HG03025 (cell line): ENCODE measurements at regions not wholly inside any gene's neighbourhood (a gene's known extent, or its start where the extent isn't known, plus 50 kb on each side); places are given as distances from the start of the nearest gene placed in this dataset.

Experiments
- ATAC-seq: cut with Tn5 transposase; IDR thresholded peaks from one replicate; pipeline ENCODE4 v1.9.1; 2021; ENCODE audit warnings: mild to moderate bottlenecking, moderate library complexity; ENCODE audit not compliant: unreplicated experiment, low FRiP score

DNA sequence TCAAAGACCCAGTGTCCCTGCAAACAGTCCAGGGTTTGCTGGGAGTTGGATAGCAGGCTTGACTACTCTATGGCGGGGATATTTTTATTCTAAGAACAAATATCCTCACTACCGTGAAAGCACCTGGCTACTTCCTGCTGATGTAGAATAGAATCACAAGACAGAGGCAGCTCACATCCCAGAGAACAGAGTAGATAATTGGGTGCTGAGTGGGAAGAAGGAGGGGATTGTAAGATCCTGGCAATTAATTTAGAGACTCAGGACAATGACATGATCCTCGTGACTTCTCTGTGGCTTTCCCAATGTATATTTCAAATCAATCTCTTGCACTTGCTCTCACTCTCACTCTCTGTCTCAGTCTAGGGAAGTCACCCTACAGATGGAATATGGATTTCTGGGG lies 341.9 kb upstream of the DCC start:
- ATAC-seq, result no peak

DNA sequence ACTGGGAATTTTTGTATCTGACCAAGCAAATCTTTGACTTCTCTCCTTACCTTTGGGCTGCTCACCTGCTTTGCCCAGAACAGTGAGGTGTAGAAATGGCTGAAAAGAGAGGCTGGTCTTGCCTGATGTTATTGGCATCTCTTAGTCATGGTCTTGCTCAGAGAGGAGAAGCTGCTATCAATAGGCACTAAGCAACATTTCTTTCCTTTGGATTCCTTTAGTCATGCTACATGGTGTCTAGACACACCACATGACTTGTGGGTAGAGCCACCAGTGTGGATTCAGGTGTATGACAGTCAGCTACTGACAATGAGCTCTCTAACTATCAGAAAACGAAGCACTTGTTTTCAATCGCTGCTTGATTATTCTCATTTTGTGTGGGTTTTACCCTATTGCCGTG lies 341.3 kb upstream of the DCC start:
- ATAC-seq, result no peak

DNA sequence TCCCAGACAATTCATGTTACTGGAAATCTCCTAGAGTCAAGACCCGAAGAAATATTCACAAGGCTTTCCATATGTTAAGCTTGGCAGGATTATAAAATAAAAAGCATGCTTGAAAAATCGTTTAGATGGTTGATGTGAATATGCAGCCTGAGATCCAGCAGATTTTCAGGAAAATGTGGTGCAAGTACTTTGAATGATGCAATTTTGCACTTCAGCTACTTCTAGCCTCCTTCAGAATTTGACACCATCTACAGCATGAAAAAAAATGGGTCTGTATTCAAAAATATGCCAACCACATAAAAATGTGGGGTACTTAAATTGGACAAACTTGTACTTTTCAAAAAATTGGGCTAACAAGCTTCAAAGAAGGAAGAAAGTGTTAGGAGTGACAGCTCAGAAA lies 340.6 kb upstream of the DCC start:
- ATAC-seq, result no peak

- no peak for ATAC-seq
These were observed 339.6 kb upstream of the DCC start for GRCh38 chr18:52000435-52000834.

DNA sequence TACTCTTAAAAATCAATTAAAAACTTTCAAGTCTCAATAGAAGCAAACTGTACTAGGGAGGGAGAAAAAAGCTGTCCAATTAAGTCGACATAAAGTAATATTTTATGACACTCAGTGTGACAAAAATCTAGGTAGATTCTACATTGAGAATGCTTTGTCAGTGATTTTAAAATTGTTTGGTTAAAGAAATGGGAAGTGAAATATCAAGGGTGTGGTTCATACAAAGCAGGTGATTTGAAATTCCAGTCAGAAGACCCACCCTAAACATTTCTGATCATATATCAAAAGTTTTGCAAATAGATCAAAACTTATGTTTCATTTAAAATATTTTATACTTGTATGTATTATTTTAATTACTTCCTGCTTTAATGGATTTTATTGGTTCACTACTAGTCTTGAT lies 338.9 kb upstream of the DCC start:
- no peak for ATAC-seq

DNA sequence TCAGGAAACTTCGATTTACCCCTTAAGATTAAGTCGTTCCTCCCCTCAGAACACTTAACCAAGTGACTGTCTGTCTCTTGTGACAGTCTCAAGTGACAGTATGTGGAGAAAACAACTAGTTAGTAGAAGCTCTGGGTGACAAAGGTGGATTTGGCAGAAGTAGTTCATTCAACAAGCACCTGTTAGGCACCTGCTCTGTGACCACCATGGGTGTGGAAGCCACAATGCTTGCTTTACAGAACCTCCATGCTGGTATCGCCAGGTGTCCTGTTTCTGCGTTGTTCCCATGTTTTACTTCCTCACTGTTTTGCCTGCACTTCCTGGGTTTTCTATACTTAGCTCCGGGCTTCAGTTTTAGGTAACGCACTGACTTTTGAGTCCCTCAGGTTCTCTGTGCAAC lies 337.4 kb upstream of the DCC start:
- no peak for ATAC-seq

- ATAC-seq, result no peak
These were observed 332.9 kb upstream of the DCC start for GRCh38 chr18:52007105-52007504.

DNA sequence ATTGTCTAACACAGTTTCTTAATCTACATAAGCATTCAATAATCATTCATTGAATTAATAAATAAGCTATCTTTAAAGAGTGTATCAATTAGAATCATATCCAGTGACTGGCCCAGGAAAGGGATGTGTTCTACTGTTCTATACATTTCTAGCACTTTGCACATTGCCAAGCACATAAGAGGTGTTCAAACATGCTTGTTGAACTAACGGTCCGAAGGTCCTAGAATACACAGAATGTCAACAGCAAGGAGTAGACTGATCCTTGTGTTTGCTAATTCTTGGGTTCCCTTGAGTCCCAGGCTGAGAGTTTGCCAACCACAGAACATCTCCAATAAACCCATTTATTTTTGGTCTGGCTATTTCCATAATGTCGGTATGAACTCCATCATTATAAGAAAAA lies 331.7 kb upstream of the DCC start:
- no peak for ATAC-seq

DNA sequence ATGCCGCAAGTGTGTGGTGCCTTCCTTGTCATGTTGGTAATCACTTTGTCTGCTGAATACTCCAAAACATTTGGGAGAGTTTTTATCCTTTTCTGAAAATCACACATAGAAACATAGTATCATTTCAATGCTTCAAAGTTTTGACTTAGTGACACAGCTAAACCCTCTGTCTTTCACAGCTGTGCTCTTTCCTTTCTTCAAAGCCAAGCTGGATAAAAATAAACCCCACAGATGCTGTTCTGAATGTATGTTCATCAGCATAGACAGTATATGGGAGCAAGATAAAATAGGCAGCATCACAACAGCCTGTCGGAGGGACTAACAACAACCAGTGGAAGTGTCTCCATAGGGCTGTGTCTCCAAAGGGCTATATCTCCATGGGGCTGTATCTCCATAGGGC lies 331.3 kb upstream of the DCC start:
- ATAC-seq, result no peak

DNA sequence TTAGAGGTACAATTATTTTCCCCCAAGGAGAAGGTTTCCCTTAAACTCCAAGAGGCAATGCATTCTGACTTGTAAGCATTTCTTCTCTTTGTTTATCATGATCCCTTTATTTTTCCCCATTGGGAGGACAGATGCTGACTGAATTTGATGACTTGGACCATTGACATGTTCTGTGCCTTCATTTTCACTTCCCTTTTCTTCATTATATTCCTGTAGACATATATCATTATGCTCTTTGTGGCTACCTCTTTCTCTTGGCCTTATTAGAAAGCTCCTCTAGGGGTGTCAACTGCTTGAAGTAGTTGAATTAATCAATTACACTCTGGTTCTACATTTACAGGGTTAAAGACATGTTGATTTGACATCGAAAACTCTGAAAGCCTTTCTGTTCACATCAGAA lies 330.0 kb upstream of the DCC start:
- no peak for ATAC-seq

- no peak for ATAC-seq
These were observed 293.9 kb upstream of the DCC start for GRCh38 chr18:52045946-52046675.

DNA sequence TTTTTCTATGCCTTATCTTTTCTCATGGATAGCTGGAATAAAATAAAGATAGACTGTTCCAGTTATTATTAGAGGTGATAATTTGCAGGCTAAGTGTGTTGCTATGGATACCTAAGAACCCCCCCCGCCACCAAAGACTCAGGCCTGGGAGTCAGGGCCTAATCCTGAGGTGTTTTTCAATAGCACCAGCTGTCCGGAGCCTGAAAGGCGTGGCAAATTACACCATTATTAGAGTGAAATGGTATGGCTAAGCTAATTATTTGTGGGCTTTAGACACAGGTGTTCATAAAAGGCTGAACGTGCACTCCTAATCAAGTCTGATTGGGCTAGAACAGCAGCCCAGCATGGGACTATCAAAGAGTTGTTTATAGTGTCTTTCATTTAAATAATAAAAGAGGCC lies 293.2 kb upstream of the DCC start:
- ATAC-seq, result no peak

- no peak for ATAC-seq
These were observed 285.7 kb upstream of the DCC start for GRCh38 chr18:52054324-52054723.

- no peak for ATAC-seq
These were observed 279.2 kb upstream of the DCC start for GRCh38 chr18:52060607-52061304.

DNA sequence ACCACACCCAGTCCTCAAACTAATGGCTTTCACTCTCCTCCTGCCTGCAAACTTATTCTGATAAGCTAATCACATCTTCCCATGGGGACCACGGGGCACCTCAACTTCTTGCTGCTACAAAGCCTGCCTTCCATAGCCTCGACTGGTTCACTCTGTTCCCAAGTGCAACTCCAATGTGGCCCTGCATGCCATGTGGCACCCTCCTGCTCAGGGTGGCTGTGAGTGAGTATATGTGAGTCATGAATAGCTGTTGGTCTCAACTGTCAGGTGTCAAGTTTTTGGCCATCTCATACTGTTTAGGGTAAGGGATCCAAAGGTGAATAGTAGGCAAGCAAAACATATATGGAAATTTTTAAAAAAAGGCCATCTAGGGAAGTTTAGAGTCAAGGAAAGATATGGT lies 276.1 kb upstream of the DCC start:
- no peak for ATAC-seq

GRCh38 chr18:52069201-52069600 lies 270.8 kb upstream of the DCC start:
- ATAC-seq, result no peak

DNA sequence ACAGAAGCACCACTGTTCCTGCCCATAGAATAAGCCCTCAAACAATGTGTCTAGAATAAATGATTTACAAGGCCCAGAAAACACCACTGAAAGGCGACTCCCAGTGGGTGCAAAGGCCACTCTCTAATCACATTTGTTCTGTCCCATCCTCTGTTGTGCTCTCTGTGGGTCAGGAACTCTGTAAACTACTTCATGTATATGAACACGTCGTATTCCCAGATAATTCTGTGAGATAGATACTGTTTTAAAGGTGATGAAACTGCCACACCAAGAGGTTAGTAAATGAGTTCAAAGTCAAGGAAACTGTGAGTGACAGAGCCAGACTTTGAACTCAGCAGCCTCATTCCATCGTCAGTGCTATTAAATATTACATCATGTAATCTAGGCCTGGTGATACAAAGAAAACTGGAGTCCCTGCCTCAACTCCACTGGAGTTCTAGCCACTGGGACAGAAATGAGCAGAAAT lies 269.7 kb upstream of the DCC start:
- ATAC-seq, result no peak

DNA sequence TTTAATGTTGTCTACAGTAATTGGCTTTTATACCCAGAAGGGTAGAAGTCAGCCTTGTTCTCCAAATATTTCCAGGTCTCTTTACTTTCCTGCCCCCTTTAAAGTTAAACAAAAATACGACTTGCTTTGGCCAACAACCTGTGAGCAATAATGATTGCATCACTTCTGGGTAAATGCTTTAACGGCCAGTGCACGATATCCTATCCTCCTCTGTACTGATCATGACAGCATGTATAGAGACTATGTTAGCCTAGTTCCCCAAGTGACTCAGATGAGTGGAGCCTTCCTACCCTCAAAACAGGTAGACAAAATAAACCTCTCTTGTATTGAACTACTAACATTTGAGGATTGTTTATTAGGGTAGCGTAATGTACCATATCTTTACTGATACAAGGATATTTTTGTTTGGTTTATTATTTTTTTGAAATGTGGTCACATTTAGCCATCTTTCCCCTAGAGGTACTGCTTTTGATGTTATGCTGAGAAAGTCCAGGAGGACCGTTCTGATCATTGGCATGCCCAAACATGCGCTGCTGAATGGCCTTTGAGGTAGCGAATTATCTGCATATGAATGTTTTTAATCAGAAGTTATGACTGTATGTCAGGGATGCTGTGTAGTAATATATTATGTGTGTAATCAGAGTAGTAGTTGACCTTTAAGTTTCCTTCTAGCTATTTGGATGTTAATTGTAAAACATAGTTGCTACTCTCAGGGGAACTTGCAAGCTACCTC lies 262.6 kb upstream of the DCC start:
- no peak for ATAC-seq

DNA sequence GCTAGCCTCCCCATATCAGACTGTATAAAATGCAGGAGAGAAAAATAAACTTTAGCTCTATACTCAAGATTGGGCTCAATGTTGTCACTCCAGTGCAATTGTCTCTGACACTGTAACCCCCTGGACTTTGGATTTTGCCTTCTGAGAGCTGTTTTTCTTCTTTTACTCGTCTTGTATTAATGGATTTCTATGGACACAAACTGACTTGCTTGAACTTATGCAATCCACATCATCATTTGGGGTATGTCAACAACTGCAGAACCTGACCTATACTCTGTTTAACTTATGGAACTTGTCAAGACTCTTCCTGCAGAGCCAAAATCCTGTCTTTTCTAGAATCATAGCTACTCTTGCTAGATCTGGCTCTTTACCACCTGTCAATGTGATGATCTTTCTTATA lies 257.8 kb upstream of the DCC start:
- ATAC-seq, result no peak

- no peak for ATAC-seq
These were observed 252.9 kb upstream of the DCC start for GRCh38 chr18:52087140-52087539.

DNA sequence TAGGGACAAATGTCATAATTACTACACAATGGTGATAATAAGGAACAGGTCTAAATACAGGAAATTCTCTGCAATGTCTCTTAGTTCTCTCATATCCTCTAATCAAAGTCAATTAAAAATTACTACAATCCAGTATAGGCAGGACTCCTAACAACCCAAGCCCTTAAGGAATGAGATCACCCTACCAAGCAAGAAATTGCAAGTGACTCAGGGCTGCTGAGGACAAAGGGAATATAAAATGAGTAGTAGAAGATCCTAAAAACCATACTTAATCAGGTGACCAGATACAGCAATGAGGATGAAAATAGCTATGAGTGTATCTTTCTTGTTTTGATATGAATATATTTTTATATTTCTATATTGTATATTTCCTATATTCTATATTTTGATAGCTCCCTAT lies 250.0 kb upstream of the DCC start:
- no peak for ATAC-seq

DNA sequence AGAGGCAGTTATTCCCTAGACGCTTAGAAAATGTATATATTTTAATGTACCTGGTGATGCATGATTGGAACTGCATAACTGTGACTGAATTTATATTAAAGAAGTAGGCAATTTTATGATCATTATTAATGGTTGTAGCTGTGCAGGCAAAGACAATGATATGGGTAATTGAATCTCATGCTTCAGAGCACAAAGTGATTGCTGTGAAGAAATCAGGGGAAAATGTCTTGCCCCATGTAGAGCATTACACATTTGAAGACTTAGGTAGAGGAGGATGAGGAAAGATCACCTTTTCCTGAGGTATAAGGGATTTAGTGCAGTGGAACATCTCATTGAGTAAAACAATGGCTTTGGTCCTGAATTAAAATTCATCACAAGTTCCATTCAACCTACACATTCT lies 246.8 kb upstream of the DCC start:
- ATAC-seq, result no peak
